Colonic mucosa (tissue), 4 donors: ENCODE measurements at regions not wholly inside any gene's neighbourhood (a gene's known extent, or its start where the extent isn't known, plus 50 kb on each side); places are given as distances from the start of the nearest gene placed in this dataset.

Experiments used
- DNase-seq: peaks from one replicate; pipeline ENCODE4 v3.0.0-alpha.2; 2020
- H3K27ac ChIP-seq: fragments of 200-600 bp; one replicate; pipeline ENCODE4 v1.8.0; 2021
- H3K27me3 ChIP-seq: fragments of 200-600 bp; one replicate; pipeline ENCODE4 v1.8.0; 2021
- H3K36me3 ChIP-seq: fragments of 200-600 bp; one replicate; pipeline ENCODE4 v1.8.0; 2021
- H3K4me1 ChIP-seq: fragments of 200-600 bp; one replicate; pipeline ENCODE4 v1.8.0; 2021; ENCODE audit warnings: mild to moderate bottlenecking
- H3K4me3 ChIP-seq: fragments of 200-600 bp; one replicate; pipeline ENCODE4 v1.8.0; 2021
- H3K9ac ChIP-seq, 2 donors: one replicate each; pipeline ENCODE4 v1.7.0; 2013; ENCODE audit warnings: control low read depth in 2 of 2, low read depth in 2 of 2, low read length in 2 of 2
- H3K9me3 ChIP-seq: fragments of 200-600 bp; one replicate; pipeline ENCODE4 v1.8.0; 2021
- intact Hi-C: fragments of 100-400 bp; cut with DNase I; formaldehyde crosslinking; loops from one replicate; pipeline ENCODE4 v1.14.1; 2022
- TF ChIP-seq, protein P1 (sequence below): fragments of 200-600 bp; IDR thresholded peaks from one replicate; pipeline ENCODE4 v1.8.0; 2022; ENCODE audit warnings: antibody characterized with exemption, mild to moderate bottlenecking
- donor health status: healthy.
- donor health status: DM: no; HTN: no; CAD: no.
- donor health status: DM: no; HTN: no; CAD: no.

GRCh38 chr10:128943111-128943510, 523.9 kb upstream of the MGMT start:
- intact Hi-C loops, result no loop called here
- Histone ChIP-seq H3K9ac (no peak overlapping the region), H3K36me3 (no peaks in the 10 kb centered on the region), H3K27ac (no peak overlapping the region), H3K4me3 (no peak overlapping the region), H3K4me1 (no peaks in the 10 kb centered on the region), H3K9me3 (no peaks in the 10 kb centered on the region), H3K27me3 (no peaks in the 10 kb centered on the region)
- DNase-seq, result no peak
- TF ChIP-seq, protein P1, sequence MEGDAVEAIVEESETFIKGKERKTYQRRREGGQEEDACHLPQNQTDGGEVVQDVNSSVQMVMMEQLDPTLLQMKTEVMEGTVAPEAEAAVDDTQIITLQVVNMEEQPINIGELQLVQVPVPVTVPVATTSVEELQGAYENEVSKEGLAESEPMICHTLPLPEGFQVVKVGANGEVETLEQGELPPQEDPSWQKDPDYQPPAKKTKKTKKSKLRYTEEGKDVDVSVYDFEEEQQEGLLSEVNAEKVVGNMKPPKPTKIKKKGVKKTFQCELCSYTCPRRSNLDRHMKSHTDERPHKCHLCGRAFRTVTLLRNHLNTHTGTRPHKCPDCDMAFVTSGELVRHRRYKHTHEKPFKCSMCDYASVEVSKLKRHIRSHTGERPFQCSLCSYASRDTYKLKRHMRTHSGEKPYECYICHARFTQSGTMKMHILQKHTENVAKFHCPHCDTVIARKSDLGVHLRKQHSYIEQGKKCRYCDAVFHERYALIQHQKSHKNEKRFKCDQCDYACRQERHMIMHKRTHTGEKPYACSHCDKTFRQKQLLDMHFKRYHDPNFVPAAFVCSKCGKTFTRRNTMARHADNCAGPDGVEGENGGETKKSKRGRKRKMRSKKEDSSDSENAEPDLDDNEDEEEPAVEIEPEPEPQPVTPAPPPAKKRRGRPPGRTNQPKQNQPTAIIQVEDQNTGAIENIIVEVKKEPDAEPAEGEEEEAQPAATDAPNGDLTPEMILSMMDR, result no peak

DNA sequence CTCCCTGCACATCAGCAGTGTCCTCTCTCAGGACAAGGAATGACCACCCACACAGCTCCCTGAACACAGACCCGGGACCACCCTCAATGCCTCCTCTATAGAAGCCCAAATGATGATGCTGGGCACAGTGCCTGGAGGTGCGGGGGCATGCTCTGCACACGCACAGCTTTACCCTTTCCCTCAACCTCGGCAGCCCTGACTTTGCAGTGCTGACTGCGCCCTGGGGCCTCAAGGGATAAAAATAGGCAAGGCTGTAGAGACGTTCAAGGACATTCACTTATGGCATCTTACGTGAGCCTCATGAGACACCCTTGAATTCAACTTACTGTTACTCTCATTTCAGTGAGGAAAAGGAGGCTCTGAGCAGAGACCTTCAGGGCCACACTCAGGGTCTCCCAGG, 521.6 kb upstream of the MGMT start:
- H3K27ac ChIP-seq, result no peak overlapping the region
- H3K9me3 ChIP-seq, result no peaks in the 10 kb centered on the region
- no peaks in the 10 kb centered on the region for H3K4me1 ChIP-seq
- H3K36me3 ChIP-seq, result no peaks in the 10 kb centered on the region
- H3K4me3 ChIP-seq, result no peak overlapping the region
- TF ChIP-seq, protein P1, result no peak
- intact Hi-C loops, result no loop called here
- no peaks in the 10 kb centered on the region for H3K27me3 ChIP-seq
- no peak for DNase-seq
- H3K9ac ChIP-seq, result no peak overlapping the region

DNA sequence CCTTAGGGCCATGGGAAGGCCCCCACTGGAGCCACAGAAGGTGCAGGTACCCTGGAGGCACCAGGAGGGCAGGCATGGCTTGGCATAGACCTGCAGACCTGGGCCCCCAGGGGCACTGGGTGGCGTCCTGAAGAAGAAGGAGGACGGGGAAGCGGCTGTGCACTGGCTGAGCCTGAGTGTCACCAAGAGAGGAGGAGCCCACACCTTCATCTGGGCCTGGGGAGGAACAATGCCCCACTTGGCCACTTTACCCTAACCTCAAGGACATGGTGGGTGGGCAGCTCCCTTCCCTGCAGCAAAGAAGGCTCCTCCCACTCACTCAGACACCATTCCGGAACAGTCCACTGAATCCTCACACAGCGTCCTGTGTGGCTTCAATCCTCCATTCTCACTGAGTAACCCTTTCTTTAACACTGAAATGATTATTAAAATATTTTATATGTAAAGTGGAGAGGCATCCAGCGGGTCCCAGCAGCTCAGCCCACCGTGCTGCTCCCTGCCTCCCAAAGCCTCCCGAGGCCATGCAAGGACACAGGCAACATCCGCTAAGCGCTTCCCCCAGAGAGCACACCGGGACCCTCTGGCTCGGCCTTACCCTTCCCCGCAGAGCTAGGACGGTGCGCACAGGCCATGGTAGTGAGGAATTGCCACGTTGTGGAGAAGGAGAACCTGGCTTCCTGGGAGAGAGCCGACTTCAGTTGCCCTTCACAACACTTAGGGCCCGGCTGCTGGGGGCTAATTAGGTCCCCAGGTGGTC, 516.7 kb upstream of the MGMT start:
- TF ChIP-seq, protein P1, result no peak
- Histone ChIP-seq H3K27ac (no peak overlapping the region), H3K9me3 (no peaks in the 10 kb centered on the region), H3K4me3 (no peak overlapping the region), H3K36me3 (no peaks in the 10 kb centered on the region), H3K9ac (no peak overlapping the region), H3K27me3 (no peaks in the 10 kb centered on the region), H3K4me1 (no peaks in the 10 kb centered on the region)
- intact Hi-C loops, result no loop called here
- DNase-seq, result no peak

GRCh38 chr10:128950916-128951275, 516.1 kb upstream of the MGMT start:
- TF ChIP-seq, protein P1, result no peak
- Histone ChIP-seq H3K9me3 (no peaks in the 10 kb centered on the region), H3K36me3 (no peaks in the 10 kb centered on the region), H3K27me3 (no peaks in the 10 kb centered on the region), H3K4me3 (no peak overlapping the region), H3K27ac (no peak overlapping the region), H3K4me1 (no peaks in the 10 kb centered on the region), H3K9ac (no peak overlapping the region)
- intact Hi-C loops, result no loop called here
- no peak for DNase-seq

DNA sequence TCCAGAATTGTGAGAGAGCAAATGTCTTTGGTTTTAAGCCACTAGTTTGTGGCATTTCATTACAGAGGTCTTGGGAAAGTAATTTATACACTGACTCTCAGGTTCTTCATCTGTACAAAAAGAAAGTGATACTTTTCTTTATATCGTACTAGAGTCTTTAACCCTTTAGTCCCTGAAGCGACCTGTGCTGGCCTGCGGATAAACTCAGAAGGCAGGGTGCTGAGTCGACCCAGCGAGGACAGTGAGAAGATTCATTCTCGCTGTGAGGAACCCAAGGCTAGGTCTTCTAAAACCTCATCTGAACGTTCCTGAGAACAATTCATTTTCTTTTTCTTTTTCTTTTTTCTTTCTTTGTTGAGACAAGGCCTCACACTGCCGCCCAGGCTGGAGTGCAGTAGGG, 514.2 kb upstream of the MGMT start:
- no peaks in the 10 kb centered on the region for H3K27me3 ChIP-seq
- TF ChIP-seq, protein P1, result no peak
- H3K36me3 ChIP-seq, result no peaks in the 10 kb centered on the region
- H3K9me3 ChIP-seq, result no peaks in the 10 kb centered on the region
- intact Hi-C loops, result no loop called here
- no peak overlapping the region for H3K9ac ChIP-seq
- no peak overlapping the region for H3K27ac ChIP-seq
- H3K4me1 ChIP-seq, result no peaks in the 10 kb centered on the region
- H3K4me3 ChIP-seq, result no peak overlapping the region
- no peak for DNase-seq
